Suprapubic skin (tissue), 4 donors: ENCODE measurements at regions not wholly inside any gene's neighbourhood (a gene's known extent, or its start where the extent isn't known, plus 50 kb on each side); places are given as distances from the start of the nearest gene placed in this dataset.

ENCODE experiments used
- POLR2A ChIP-seq, 2 donors: fragments of 450-650 bp; IDR thresholded peaks; one replicate each; pipeline ENCODE4 v1.6.1; 2017; ENCODE audit warnings: antibody characterized with exemption in 2 of 2, mild to moderate bottlenecking in 2 of 2, moderate library complexity in 2 of 2
- POLR2AphosphoS5 ChIP-seq, 3 donors: sonication (generic); formaldehyde crosslinking; IDR thresholded peaks; one replicate each; pipeline ENCODE4 v1.6.1; 2017; ENCODE audit warnings: antibody characterized with exemption in 3 of 3
- TF ChIP-seq, protein P1 (sequence below), 2 donors: fragments of 200-600 bp in 1 of 2; fragments of 450-650 bp in 1 of 2; sonication (generic) in 1 of 2; IDR thresholded peaks; one replicate each; pipeline ENCODE4 v1.5.1; 2016 to 2019; ENCODE audit warnings: antibody characterized with exemption in 2 of 2, mild to moderate bottlenecking in 1 of 2, moderate library complexity in 1 of 2

DNA sequence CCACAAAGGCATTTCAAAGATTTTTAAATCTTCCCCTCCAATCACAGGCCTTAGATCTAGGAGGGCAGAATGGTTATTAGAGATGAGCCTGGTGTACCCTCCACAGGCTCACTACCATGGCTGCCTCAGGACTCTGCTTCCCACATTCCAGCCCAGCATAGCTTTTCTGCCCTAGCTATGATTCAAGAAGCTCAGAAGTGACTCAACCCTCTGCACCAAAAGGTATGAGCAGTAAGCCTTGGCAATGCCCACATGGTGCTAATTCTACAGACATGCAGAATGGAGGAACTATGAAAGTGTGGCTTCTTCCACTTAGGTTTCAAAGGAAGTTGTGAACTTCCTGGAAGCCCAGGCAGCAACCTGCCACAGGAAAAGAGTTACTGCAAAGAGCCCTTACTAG lies 786.2 kb downstream of the SLITRK6 start:
- TF ChIP-seq POLR2A (IDR thresholded peaks at IDR 0.05) = no peak
- no peak for TF ChIP-seq POLR2AphosphoS5 (IDR thresholded peaks at IDR 0.05)
- TF ChIP-seq, protein P1, sequence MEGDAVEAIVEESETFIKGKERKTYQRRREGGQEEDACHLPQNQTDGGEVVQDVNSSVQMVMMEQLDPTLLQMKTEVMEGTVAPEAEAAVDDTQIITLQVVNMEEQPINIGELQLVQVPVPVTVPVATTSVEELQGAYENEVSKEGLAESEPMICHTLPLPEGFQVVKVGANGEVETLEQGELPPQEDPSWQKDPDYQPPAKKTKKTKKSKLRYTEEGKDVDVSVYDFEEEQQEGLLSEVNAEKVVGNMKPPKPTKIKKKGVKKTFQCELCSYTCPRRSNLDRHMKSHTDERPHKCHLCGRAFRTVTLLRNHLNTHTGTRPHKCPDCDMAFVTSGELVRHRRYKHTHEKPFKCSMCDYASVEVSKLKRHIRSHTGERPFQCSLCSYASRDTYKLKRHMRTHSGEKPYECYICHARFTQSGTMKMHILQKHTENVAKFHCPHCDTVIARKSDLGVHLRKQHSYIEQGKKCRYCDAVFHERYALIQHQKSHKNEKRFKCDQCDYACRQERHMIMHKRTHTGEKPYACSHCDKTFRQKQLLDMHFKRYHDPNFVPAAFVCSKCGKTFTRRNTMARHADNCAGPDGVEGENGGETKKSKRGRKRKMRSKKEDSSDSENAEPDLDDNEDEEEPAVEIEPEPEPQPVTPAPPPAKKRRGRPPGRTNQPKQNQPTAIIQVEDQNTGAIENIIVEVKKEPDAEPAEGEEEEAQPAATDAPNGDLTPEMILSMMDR (IDR thresholded peaks at IDR 0.05) = no peak
